NT2/D1 (cell line): ENCODE measurements at regions not wholly inside any gene's neighbourhood (a gene's known extent, or its start where the extent isn't known, plus 50 kb on each side); places are given as distances from the start of the nearest gene placed in this dataset.

Source experiments
- DNase-seq: peaks from one replicate; pipeline ENCODE4 v3.0.0-alpha.2; 2011; ENCODE audit warnings: low read depth, low spot score
- H3K27me3 ChIP-seq: 2 replicates; pipeline ENCODE4 v1.6.0; 2011; ENCODE audit warnings: mild to moderate bottlenecking; ENCODE audit not compliant: insufficient read length, insufficient read depth
- H3K36me3 ChIP-seq: 2 replicates; pipeline ENCODE4 v1.6.1; 2011; ENCODE audit warnings: mild to moderate bottlenecking, low read length, mixed read lengths; ENCODE audit not compliant: insufficient read depth, insufficient read length
- H3K4me1 ChIP-seq: 2 replicates; pipeline ENCODE4 v1.5.1; 2011; ENCODE audit not compliant: insufficient read depth, insufficient read length
- H3K4me3 ChIP-seq: 2 replicates; pipeline ENCODE4 v1.5.1; 2011; ENCODE audit warnings: low read depth; ENCODE audit not compliant: insufficient read length
- H3K9ac ChIP-seq: 2 replicates; pipeline ENCODE4 v1.6.0; 2011; ENCODE audit warnings: low read depth; ENCODE audit not compliant: insufficient read length
- H3K9me3 ChIP-seq: 2 replicates; pipeline ENCODE4 v1.5.1; 2011; ENCODE audit warnings: mild to moderate bottlenecking, low read length; ENCODE audit not compliant: insufficient read depth
- SUZ12 ChIP-seq: IDR thresholded peaks from 2 replicates; pipeline ENCODE4 v1.6.1; 2011; ENCODE audit not compliant: insufficient read length, insufficient read depth; ENCODE audit errors: extremely low read depth
- YY1 ChIP-seq: IDR thresholded peaks from 2 replicates; pipeline ENCODE4 v1.6.1; 2011; ENCODE audit not compliant: insufficient read length, insufficient read depth
- ZNF274 ChIP-seq: IDR thresholded peaks from 2 replicates; pipeline ENCODE4 v1.6.1; 2011; ENCODE audit warnings: mild to moderate bottlenecking, low read depth, low read length

- Histone ChIP-seq H3K4me3 (peak overlapping the region; percentile 56), H3K9me3 (peaks cover 9% of the 10 kb centered on the region; the same call in 1 of the 2 replicates), H3K27me3 (peaks cover 24% of the 10 kb centered on the region), H3K36me3 (no peaks in the 10 kb centered on the region), H3K9ac (peak overlapping the region; percentile 52), H3K4me1 (peaks cover 7% of the 10 kb centered on the region)
- TF ChIP-seq YY1 (no peak), SUZ12 (no peak), ZNF274 (no peak)
- DNase-seq, result peak; percentile 80
Observed at GRCh38 chr11:64449381-64450167, 90.6 kb downstream of the RPS6KA4 start.

- no peak overlapping the region for H3K4me3 ChIP-seq
- no peaks in the 10 kb centered on the region for H3K36me3 ChIP-seq
- H3K27me3 ChIP-seq, result peaks cover 20% of the 10 kb centered on the region
- peaks cover 4% of the 10 kb centered on the region; the same call in 1 of the 2 replicates for H3K9me3 ChIP-seq
- no peak for DNase-seq
- TF ChIP-seq YY1 (no peak), SUZ12 (no peak), ZNF274 (no peak)
- H3K4me1 ChIP-seq, result peaks cover 7% of the 10 kb centered on the region
- H3K9ac ChIP-seq, result no peak overlapping the region
Observed at GRCh38 chr11:64450168-64450560, 91.2 kb downstream of the RPS6KA4 start.

DNA sequence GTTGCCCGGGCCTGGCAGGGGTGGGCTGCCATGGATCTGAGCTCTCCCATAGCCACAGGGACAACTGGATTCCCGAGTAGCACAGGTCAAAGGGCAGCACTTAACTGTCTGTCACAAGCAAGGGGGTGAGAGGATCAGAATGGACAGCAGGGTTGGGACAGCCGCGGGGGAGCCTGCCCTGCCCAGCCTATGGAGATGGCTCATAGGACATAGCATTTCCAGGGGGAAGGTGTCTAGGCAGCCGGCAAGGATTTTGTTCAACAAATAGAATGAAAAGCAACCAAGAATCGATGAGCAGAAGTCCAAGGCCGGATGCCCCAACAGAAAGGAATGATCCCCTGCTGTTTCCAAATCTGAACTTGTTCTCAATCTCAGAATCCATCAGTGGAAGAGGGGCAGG lies 92.9 kb downstream of the RPS6KA4 start:
- no peak for TF ChIP-seq YY1
- Histone ChIP-seq H3K4me1 (peaks cover 7% of the 10 kb centered on the region), H3K36me3 (no peaks in the 10 kb centered on the region), H3K27me3 (peaks cover 20% of the 10 kb centered on the region), H3K9ac (no peak overlapping the region), H3K4me3 (no peak overlapping the region), H3K9me3 (peaks cover 4% of the 10 kb centered on the region; the same call in 1 of the 2 replicates)
- no peak for DNase-seq

GRCh38 chr11:64453466-64453865 lies 94.5 kb downstream of the RPS6KA4 start:
- no peak for DNase-seq
- peaks cover 4% of the 10 kb centered on the region; the same call in 1 of the 2 replicates for H3K9me3 ChIP-seq
- no peak overlapping the region for H3K9ac ChIP-seq
- no peak overlapping the region for H3K4me3 ChIP-seq
- H3K4me1 ChIP-seq, result peaks cover 4% of the 10 kb centered on the region
- H3K27me3 ChIP-seq, result peaks cover 10% of the 10 kb centered on the region
- TF ChIP-seq YY1, result no peak
- no peak for TF ChIP-seq ZNF274
- no peak for TF ChIP-seq SUZ12
- H3K36me3 ChIP-seq, result no peaks in the 10 kb centered on the region

DNA sequence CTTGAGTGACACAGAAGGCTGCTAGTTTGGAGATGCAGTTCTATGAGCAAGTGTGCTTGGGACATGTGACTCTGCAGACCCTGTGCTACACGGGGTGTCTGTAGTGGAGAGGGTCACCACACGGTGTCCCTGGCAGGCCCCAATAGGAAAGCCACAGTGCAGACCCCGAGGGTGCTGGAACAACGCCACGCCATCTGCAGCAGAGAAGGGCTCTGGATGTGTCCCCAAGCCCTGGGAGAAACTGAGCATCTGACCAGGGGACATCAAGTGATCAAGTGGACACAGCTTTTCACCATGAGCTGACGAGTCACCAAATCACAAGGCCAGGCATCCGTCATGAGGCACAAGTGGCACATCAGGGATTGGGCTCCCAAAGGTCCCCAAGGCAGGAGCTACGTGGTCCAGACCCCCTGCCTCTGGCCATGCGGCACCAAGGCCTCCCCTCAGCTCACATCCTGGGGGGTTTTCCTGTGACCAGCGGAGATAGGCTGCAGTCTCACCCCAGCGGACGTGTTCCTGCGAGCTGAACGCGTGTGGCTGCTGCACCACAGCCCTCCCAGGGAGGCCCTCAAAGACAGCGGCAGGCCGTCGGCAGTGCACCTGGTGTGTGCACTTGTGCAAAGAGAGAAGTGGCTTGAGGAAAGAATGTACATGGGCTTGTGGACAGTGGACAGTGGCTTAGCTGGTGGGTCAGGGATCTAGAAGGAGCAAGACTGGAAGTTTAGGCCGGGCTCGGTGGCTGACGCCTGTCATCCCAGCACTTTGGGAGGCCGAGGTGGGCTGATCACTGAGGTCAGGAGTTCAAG lies 96.7 kb downstream of the RPS6KA4 start:
- no peaks in the 10 kb centered on the region for H3K4me1 ChIP-seq
- no peak overlapping the region for H3K4me3 ChIP-seq
- TF ChIP-seq ZNF274, result no peak
- no peak for TF ChIP-seq YY1
- TF ChIP-seq SUZ12, result no peak
- no peak for DNase-seq
- H3K36me3 ChIP-seq, result no peaks in the 10 kb centered on the region
- H3K9me3 ChIP-seq, result peaks cover 4% of the 10 kb centered on the region; the same call in 1 of the 2 replicates
- H3K27me3 ChIP-seq, result no peaks in the 10 kb centered on the region
- no peak overlapping the region for H3K9ac ChIP-seq

DNA sequence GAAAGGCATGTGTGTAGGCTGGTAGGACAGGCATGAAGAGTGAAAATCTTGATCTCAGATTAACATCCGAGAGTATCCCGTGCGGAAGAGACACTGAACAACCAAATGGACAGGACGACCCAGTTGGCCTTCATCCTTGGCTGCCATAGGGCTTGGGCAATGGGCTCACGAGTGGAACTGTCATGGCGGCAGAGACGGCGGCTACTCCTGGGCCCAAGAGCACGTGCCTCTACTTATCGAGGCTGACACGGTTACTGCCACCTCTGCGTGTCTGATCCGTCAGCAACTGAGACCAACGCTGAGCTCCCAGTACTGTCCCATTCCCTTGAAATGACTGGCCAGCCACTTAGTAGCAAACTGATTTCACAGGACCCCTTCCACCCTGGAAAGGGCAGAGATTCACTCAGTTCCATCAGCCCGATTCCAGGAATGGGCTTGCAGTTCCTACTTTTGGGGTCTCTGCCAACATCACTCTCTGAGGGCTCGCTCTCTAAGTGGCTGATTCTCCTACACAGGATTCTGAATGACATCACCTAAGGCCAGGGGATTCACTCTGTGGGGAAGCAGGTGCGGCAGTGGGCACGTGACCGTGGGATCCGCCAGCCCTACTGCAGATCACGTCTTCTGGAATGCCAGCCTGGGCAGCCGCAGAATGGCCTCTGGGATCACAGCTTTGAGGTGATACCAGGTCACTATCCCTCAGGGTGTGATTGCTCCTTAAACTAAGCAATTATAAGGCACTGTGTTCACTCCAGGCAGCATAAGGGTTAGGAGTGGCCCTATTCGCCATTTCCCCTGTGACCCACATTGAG lies 97.8 kb downstream of the RPS6KA4 start:
- Histone ChIP-seq H3K4me1 (no peaks in the 10 kb centered on the region), H3K27me3 (no peaks in the 10 kb centered on the region), H3K9ac (no peak overlapping the region), H3K9me3 (peaks cover 4% of the 10 kb centered on the region; the same call in 1 of the 2 replicates), H3K36me3 (no peaks in the 10 kb centered on the region), H3K4me3 (no peak overlapping the region)
- TF ChIP-seq YY1, result no peak
- no peak for TF ChIP-seq SUZ12
- TF ChIP-seq ZNF274, result no peak
- no peak for DNase-seq
